HG03469 (cell line): ENCODE measurements at regions not wholly inside any gene's neighbourhood (a gene's known extent, or its start where the extent isn't known, plus 50 kb on each side); places are given as distances from the start of the nearest gene placed in this dataset.
"Not testable (repeated sequence)": the region's sequence is repeated elsewhere in the genome, so short reads cannot be mapped to it uniquely, and the experiment has no call there.

Source experiments
- ATAC-seq: cut with Tn5 transposase; IDR thresholded peaks from one replicate; pipeline ENCODE4 v1.9.1; 2021; ENCODE audit warnings: mild to moderate bottlenecking, moderate library complexity, moderate number of reproducible peaks; ENCODE audit not compliant: unreplicated experiment

GRCh38 chr2:107684421-107684820 lies 142.3 kb upstream of the RGPD4 start:
- no peak for ATAC-seq

DNA sequence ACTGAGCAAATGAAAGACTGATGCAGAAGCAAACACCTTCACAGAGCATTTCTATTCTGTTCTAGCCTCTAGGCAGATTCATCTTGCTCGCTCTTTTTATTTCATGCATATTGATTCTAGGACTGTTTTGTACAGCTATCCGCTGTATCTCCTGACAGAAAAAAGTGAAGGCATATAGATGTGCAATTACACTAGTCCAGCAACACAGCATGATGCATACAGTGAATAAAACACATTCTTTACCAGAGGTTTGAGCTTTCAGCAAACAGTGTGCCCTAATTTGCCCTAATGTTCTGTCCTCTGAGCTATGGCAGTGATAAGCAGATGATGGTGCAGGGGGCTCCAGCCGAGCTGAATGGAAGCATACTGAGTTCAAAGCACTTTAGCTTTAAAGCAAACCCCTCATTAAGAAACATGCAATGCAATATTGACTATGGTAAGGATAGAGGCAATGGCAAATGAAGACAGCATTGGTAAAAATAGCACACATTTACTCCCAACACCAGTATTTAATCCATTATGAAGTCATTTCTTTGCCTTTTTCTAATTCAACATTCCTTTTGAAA lies 141.2 kb upstream of the RGPD4 start:
- ATAC-seq, result no peak

DNA sequence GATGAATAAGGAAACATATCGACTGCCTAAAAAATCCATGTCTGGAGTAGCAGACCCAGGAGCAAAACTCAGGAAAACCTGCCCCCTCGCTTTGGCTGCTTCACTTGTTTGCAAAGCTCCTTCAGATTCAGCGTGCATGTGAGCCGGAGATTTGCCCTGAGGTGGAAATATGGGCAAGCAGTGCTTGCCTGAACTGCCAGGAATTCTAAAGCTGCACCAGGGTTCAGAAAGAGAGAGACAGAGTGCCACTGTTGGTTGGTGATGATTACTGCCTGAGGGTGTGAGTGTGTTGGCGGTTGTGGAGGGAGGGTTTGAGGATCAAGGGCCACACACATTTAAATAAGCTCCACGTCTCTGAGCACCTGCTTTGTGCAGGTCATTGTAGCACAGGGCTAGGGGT lies 139.6 kb upstream of the RGPD4 start:
- ATAC-seq, result no peak

- ATAC-seq, result no peak
Observed at GRCh38 chr2:107688135-107688534, 138.6 kb upstream of the RGPD4 start.

- no peak for ATAC-seq
Observed at GRCh38 chr2:107693604-107694003, 133.1 kb upstream of the RGPD4 start.

DNA sequence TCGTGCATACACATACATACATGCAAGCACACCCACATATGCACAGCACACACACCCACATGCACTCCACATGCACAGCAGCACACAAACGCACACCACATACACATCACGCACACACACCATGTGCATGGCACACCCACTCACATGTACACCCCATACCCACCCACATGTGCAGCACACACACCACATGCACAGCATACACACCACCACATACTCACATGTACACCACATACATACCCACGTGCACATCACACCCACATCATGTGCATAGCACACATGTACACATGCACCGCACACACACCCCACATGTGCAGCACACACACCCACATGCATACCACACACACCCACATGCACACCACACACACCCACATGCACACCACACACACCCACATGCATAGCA lies 132.0 kb upstream of the RGPD4 start:
- no peak for ATAC-seq

DNA sequence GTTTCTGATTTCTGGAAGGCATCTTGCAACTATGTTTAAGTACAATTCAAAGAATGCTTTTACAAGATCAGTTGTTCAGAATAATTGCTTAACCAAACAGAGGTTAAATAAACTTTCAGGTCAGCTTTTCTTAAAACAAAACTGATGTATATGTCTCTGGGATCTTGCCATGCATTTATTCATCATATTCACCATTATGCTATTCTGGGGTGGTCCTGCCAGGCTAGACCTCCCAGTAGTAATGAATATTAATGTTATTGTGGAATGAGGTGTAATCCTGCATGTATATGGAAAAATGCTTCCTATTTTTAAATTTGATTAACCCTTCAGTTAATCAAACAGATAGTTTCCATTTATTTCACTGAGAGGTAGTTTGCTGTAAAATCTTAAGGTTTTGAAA lies 129.3 kb upstream of the RGPD4 start:
- ATAC-seq, result no peak

- no peak for ATAC-seq
Observed at GRCh38 chr2:107698861-107699260, 127.8 kb upstream of the RGPD4 start.

GRCh38 chr2:107700073-107700472 lies 126.6 kb upstream of the RGPD4 start:
- no peak for ATAC-seq

DNA sequence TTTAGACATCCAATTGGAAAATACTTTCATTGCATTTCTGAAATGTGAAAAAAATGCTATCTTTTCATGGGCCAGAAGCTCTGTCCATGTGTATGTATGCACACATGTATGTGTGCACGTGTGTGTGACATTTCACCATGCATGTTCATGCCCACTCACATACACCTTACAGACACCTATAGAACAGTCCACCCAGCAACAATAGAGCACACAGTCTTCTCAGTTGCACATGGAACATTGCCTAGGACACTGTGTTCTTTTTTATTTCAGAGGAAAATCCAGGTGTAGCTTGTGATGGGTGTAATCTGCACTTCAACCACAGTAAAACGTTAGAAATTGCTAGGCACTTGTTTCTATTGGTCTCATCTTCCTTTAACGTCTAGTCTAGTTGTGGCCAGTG lies 114.8 kb upstream of the RGPD4 start:
- ATAC-seq, result no peak

- no peak for ATAC-seq
Observed at GRCh38 chr2:107712857-107713256, 113.8 kb upstream of the RGPD4 start.

DNA sequence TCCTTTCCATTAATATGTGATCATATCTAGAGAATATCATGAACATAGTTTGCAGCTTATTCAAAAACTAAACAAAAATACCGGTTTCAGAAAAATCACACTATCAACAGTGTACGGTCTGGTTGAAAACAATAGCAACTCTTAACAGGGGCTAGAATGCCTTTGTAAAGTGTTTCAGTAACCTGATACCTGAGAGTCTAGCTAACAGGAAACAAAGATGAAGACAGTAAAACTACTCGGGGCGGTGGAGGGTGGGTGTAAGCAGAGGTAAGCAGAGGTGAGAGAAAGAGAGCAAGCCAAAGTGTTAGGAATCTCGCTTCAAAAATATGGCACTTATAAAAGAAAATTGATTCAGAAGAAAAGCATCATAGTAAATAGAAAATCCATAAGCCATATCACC lies 109.0 kb upstream of the RGPD4 start:
- ATAC-seq, result no peak

DNA sequence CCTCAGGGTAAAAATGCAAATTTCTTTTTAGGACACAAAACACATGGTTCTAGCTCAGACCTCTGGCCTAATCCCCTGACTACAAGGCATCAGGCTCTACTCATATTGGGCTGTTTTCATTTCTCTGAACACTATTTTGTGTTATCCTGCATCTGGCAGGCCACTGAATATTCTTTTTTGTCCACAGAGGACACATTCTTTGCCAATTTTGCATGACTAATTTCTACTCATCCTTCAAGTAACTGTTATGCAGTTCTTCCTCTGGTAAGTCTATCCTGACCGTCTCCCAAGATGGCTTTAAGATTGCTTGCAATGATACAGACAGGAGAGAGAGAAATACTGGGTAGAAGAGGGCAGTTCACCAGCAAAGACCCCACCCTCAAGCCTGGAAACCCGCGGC lies 107.6 kb upstream of the RGPD4 start:
- ATAC-seq, result no peak

GRCh38 chr2:107719836-107720235 lies 106.9 kb upstream of the RGPD4 start:
- ATAC-seq, result no peak

DNA sequence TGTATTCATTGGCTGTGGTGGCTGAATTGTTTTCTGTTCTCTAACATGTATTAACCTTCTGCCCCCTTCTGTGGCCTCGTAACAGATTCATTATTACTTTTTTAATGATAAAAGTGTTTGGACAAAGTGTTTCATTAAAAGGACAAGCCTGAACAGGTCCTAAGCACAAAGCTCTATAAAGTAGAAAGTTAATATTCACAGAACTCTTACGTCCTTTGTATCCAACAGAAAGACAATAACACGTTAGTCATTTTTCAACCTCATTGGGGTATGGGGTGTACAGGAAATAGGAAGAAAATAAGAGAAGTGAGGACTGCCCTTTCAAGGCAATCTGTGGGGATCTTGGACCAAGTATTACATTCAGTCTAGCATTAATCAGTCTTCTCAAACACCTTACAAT lies 105.5 kb upstream of the RGPD4 start:
- no peak for ATAC-seq

GRCh38 chr2:107721586-107721985 lies 105.1 kb upstream of the RGPD4 start:
- no peak for ATAC-seq

DNA sequence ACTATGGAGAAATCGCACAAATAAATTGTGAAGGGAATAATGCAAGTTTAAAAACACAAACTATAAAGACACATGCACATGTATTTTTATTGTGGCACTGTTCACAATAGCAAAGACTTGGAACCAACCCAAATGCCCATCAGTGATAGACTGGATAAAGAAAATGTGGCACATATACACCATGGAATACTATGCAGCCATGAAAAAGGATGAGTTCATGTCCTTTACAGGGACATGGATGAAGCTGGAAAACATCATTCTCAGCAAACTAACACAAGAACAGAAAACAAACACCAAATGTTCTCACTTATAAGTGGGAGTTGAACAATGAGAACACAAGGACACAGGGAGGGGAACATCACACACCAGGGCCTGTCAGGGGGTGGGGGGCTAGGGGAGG lies 100.9 kb upstream of the RGPD4 start:
- not testable (repeated sequence) for ATAC-seq

GRCh38 chr2:107727318-107727717 lies 99.4 kb upstream of the RGPD4 start:
- no peak for ATAC-seq

DNA sequence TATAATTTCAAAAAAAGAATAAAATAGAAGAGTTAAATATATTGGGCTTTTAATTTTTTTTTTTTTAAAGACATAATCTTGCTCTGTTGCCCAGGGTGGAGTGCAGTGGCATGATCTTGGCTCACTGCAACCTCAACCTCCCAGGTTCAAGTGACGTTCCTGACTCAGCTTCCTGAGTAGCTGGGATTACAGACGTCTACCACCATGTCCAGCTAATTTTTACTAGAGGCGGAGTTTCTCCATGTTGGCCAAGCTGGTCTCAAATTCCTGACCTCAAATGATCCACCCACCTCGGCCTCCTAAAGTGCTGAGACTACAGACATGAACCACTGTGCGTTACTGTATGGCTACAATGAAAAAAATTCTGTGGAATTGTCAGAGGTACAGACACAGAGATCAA lies 98.1 kb upstream of the RGPD4 start:
- ATAC-seq, result no peak

- no peak for ATAC-seq
Observed at GRCh38 chr2:107729440-107729839, 97.3 kb upstream of the RGPD4 start.

- no peak for ATAC-seq
Observed at GRCh38 chr2:107730898-107731297, 95.8 kb upstream of the RGPD4 start.

- ATAC-seq, result no peak
Observed at GRCh38 chr2:107731435-107731834, 95.3 kb upstream of the RGPD4 start.

DNA sequence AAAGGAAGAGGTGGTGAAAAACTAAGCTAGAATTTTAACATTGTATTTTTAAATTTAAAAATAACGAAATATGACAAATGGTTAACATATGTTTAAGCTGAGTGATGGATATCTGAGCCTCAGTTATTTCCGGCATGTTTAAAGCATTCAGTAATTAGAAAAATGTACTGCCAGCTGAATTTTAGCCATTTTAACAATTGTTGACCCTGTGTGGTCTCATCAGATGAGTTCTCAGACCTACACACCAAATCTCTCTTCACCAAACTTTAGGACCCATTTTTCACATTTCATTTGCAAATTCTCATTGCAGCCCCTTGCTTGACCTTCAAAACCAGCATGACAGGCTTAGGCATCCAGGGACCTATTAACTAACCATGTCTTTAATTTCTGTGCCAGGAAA lies 91.5 kb upstream of the RGPD4 start:
- no peak for ATAC-seq

DNA sequence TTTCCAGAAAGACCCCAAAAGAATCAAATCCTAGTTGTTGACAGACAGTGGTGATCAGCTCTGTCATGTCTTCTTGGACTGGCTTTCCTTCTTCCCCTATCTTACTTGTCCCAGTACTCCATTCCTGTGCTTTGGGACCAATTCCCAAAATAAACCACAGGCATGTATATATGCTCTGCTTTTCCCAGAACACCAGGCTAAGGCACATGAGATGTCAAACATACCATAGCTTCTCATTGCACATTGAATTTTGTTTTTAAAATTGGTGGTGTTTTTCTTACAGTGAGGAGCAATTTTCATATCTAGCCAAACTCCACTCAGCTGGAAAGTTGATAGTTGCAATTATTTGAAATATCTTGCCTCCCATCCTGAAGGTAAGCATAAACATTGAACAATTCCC lies 88.9 kb upstream of the RGPD4 start:
- no peak for ATAC-seq
